HG03442 (cell line): ENCODE measurements at regions not wholly inside any gene's neighbourhood (a gene's known extent, or its start where the extent isn't known, plus 50 kb on each side); places are given as distances from the start of the nearest gene placed in this dataset.

Source experiments
- ATAC-seq: cut with Tn5 transposase; IDR thresholded peaks from one replicate; pipeline ENCODE4 v1.9.1; 2021; ENCODE audit warnings: mild to moderate bottlenecking, moderate library complexity; ENCODE audit not compliant: unreplicated experiment

- no peak for ATAC-seq
Observed at GRCh38 chr6:18904681-18905080, 517.5 kb downstream of the RNF144B start.

- ATAC-seq, result no peak
Observed at GRCh38 chr6:18920701-18921100, 533.6 kb downstream of the RNF144B start.

GRCh38 chr6:18931086-18931485, 543.9 kb downstream of the RNF144B start:
- no peak for ATAC-seq

- no peak for ATAC-seq
Observed at GRCh38 chr6:18958146-18958545, 571.0 kb downstream of the RNF144B start.

GRCh38 chr6:18961566-18961965, 574.4 kb downstream of the RNF144B start:
- ATAC-seq, result no peak

- no peak for ATAC-seq
Observed at GRCh38 chr6:18962361-18962905, 575.3 kb downstream of the RNF144B start.

GRCh38 chr6:18963439-18963838, 576.3 kb downstream of the RNF144B start:
- ATAC-seq, result no peak

GRCh38 chr6:18973251-18973650, 586.1 kb downstream of the RNF144B start:
- no peak for ATAC-seq

- no peak for ATAC-seq
Observed at GRCh38 chr6:18976091-18976490, 588.9 kb downstream of the RNF144B start.

GRCh38 chr6:18976966-18977365, 589.8 kb downstream of the RNF144B start:
- no peak for ATAC-seq

- ATAC-seq, result no peak
Observed at GRCh38 chr6:18978337-18979128, 591.4 kb downstream of the RNF144B start.

GRCh38 chr6:18985061-18985460, 597.9 kb downstream of the RNF144B start:
- ATAC-seq, result no peak

- ATAC-seq, result no peak
Observed at GRCh38 chr6:18985996-18986395, 598.8 kb downstream of the RNF144B start.

- no peak for ATAC-seq
Observed at GRCh38 chr6:18988636-18989035, 601.5 kb downstream of the RNF144B start.

- ATAC-seq, result peak; percentile 75
Observed at GRCh38 chr6:18990059-18990978, 603.2 kb downstream of the RNF144B start.

- peak; percentile 99 for ATAC-seq
Observed at GRCh38 chr6:18997375-18997826, 610.3 kb downstream of the RNF144B start.

- no peak for ATAC-seq
Observed at GRCh38 chr6:19002976-19003560, 615.9 kb downstream of the RNF144B start.

- ATAC-seq, result no peak
Observed at GRCh38 chr6:19004176-19004575, 617.0 kb downstream of the RNF144B start.

GRCh38 chr6:19009769-19010168, 622.6 kb downstream of the RNF144B start:
- ATAC-seq, result no peak

- no peak for ATAC-seq
Observed at GRCh38 chr6:19013026-19013705, 626.0 kb downstream of the RNF144B start.

GRCh38 chr6:19024737-19025136, 637.6 kb downstream of the RNF144B start:
- no peak for ATAC-seq
